H1 (cell line): ENCODE measurements at regions not wholly inside any gene's neighbourhood (a gene's known extent, or its start where the extent isn't known, plus 50 kb on each side); places are given as distances from the start of the nearest gene placed in this dataset.

ENCODE experiments used
- CTCF ChIA-PET: fragments of 300-600 bp; sonication (Branson Sonifier 250); formaldehyde crosslinking; loops from one replicate; lab custom pipeline; 2021; ENCODE audit not compliant: partially characterized antibody; lab: Charles Lee
- POLR2A ChIA-PET: fragments of 300-600 bp; sonication (Branson Sonifier 250); formaldehyde crosslinking; loops from one replicate; lab custom pipeline; 2021; ENCODE audit warnings: inconsistent platforms; ENCODE audit not compliant: partially characterized antibody; lab: Charles Lee
- DNase-seq, 2 experiments: peaks; one replicate each; pipeline versions ENCODE4 v3.0.0 to v3.0.0-alpha.2; 2010 to 2022; ENCODE audit warnings: low spot score in 2 of 2, low read depth in 1 of 2, mixed read lengths in 1 of 2
- FAIRE-seq: peaks from 2 replicates; lab custom pipeline; 2011; peaks lifted over from hg19 to GRCh38; lab: Jason Lieb, UNC
- H2AFZ ChIP-seq: 2 replicates; pipeline ENCODE4 v1.8.1; 2012; ENCODE audit warnings: low read length, inconsistent platforms
- H2AK5ac ChIP-seq: 2 replicates; pipeline ENCODE4 v1.6.1; 2013; ENCODE audit warnings: low read depth, low read length
- H2BK120ac ChIP-seq: replicated peaks from 2 replicates; pipeline ENCODE3; 2013; ENCODE audit warnings: low read depth, low read length, inconsistent platforms
- H2BK12ac ChIP-seq: 2 replicates; pipeline ENCODE4 v1.6.1; 2013; ENCODE audit warnings: low read depth, low read length
- H2BK15ac ChIP-seq: 2 replicates; pipeline ENCODE4 v1.6.1; 2013; ENCODE audit warnings: low read length
- H2BK20ac ChIP-seq: 2 replicates; pipeline ENCODE4 v1.6.1; 2013; ENCODE audit warnings: low read length
- H2BK5ac ChIP-seq: 2 replicates; pipeline ENCODE4 v1.6.1; 2013; ENCODE audit warnings: low read depth, low read length
- H3K14ac ChIP-seq: 2 replicates; pipeline ENCODE4 v1.6.1; 2013; ENCODE audit warnings: inconsistent platforms; ENCODE audit not compliant: insufficient read length
- H3K18ac ChIP-seq: 2 replicates; pipeline ENCODE4 v1.6.1; 2013; ENCODE audit warnings: low read length; ENCODE audit errors: extremely low read depth
- H3K23ac ChIP-seq: 2 replicates; pipeline ENCODE4 v1.6.1; 2013; ENCODE audit warnings: inconsistent platforms; ENCODE audit not compliant: insufficient read length
- H3K23me2 ChIP-seq: 2 replicates; pipeline ENCODE4 v1.6.1; 2013; ENCODE audit warnings: low read depth, low read length
- H3K27ac ChIP-seq: 2 replicates; pipeline ENCODE4 v1.6.1; 2011; ENCODE audit warnings: low read depth, low read length, inconsistent platforms
- H3K27me3 ChIP-seq, 4 experiments: replicated peaks in 1 of 4; 1 replicate in 1 of 4; 2 replicates in 3 of 4; pipeline versions ENCODE4 v1.6.1 to v1.8.1; 2011 to 2013; ENCODE audit warnings: low read length in 3 of 4, mild to moderate bottlenecking in 3 of 4, inconsistent platforms in 2 of 4, mixed read lengths in 2 of 4, moderate library complexity in 1 of 4; ENCODE audit not compliant: control insufficient read depth in 3 of 4, insufficient read depth in 3 of 4; ENCODE audit errors: extremely low read depth in 1 of 4
- H3K36me3 ChIP-seq, 4 experiments: 2 replicates each; pipeline versions ENCODE4 v1.6.1 to v1.8.1; 2011 to 2013; ENCODE audit warnings: mild to moderate bottlenecking in 4 of 4, low read length in 3 of 4, moderate library complexity in 2 of 4, control low read depth in 1 of 4, inconsistent platforms in 1 of 4; ENCODE audit not compliant: insufficient read depth in 4 of 4, control insufficient read depth in 2 of 4
- H3K4ac ChIP-seq: replicated peaks from 2 replicates; pipeline ENCODE3; 2013; ENCODE audit warnings: low read length, low read depth, mixed read lengths, inconsistent platforms; ENCODE audit not compliant: insufficient read length
- H3K4me1 ChIP-seq, 4 experiments: replicated peaks in 1 of 4; 1 replicate in 1 of 4; 2 replicates in 3 of 4; pipeline versions ENCODE4 v1.6.1 to v1.8.1; 2011 to 2013; ENCODE audit warnings: low read length in 3 of 4, inconsistent platforms in 2 of 4, mixed read lengths in 1 of 4; ENCODE audit not compliant: insufficient read depth in 4 of 4, control insufficient read depth in 3 of 4
- H3K4me2 ChIP-seq, 2 experiments: 2 replicates each; pipeline versions ENCODE4 v1.6.1 to v1.8.1; 2011 to 2013; ENCODE audit warnings: low read depth in 2 of 2, low read length in 2 of 2, control low read depth in 1 of 2, inconsistent platforms in 1 of 2, mild to moderate bottlenecking in 1 of 2; ENCODE audit not compliant: insufficient read depth in 1 of 2
- H3K4me3 ChIP-seq, 4 experiments: fragments of 200-600, 300-600 bp in 1 of 4; sonication (generic), shearing (Covaris generic), sonication (Bioruptor Twin) in 1 of 4; 2 replicates each; pipeline versions ENCODE4 v1.5.1 to v1.8.1; 2011 to 2016; ENCODE audit warnings: low read length in 4 of 4, low read depth in 3 of 4, control low read depth in 2 of 4, inconsistent platforms in 2 of 4, mild to moderate bottlenecking in 2 of 4, mixed read lengths in 1 of 4, moderate library complexity in 1 of 4; ENCODE audit not compliant: insufficient read depth in 2 of 4; ENCODE audit errors: extremely low read depth in 1 of 4
- H3K56ac ChIP-seq: replicated peaks from 2 replicates; pipeline ENCODE3; 2013; ENCODE audit warnings: low read depth, mild to moderate bottlenecking, mixed read lengths, low read length, inconsistent platforms; ENCODE audit not compliant: insufficient read length
- H3K79me1 ChIP-seq: 2 replicates; pipeline ENCODE4 v1.6.1; 2013; ENCODE audit warnings: low read depth, low read length, control low read depth
- H3K79me2 ChIP-seq, 2 experiments: 2 replicates each; pipeline versions ENCODE4 v1.6.1 to v1.8.1; 2012 to 2013; ENCODE audit warnings: low read length in 2 of 2, mild to moderate bottlenecking in 2 of 2, inconsistent platforms in 1 of 2; ENCODE audit not compliant: insufficient read depth in 2 of 2, control insufficient read depth in 1 of 2
- H3K9ac ChIP-seq, 4 experiments: replicated peaks in 1 of 4; 1 replicate in 1 of 4; 2 replicates in 3 of 4; pipeline versions ENCODE4 v1.6.1 to v1.8.1; 2011 to 2013; ENCODE audit warnings: low read depth in 3 of 4, low read length in 3 of 4, control low read depth in 2 of 4, mild to moderate bottlenecking in 2 of 4, moderate library complexity in 2 of 4, inconsistent platforms in 1 of 4; ENCODE audit errors: extremely low read depth in 1 of 4
- H3K9me3 ChIP-seq, 2 experiments: 2 replicates each; pipeline versions ENCODE4 v1.6.1 to v1.8.1; 2012 to 2013; ENCODE audit warnings: mild to moderate bottlenecking in 2 of 2, moderate library complexity in 2 of 2, control low read depth in 1 of 2, inconsistent platforms in 1 of 2, low read depth in 1 of 2, low read length in 1 of 2, mixed read lengths in 1 of 2; ENCODE audit not compliant: insufficient read depth in 2 of 2
- H4K20me1 ChIP-seq, 2 experiments: replicated peaks in 1 of 2; 2 replicates each; pipeline versions ENCODE3 to v1.8.1; 2011 to 2013; ENCODE audit warnings: inconsistent platforms in 2 of 2, low read length in 2 of 2, mild to moderate bottlenecking in 1 of 2; ENCODE audit not compliant: insufficient read depth in 2 of 2, control insufficient read depth in 1 of 2
- H4K5ac ChIP-seq: 2 replicates; pipeline ENCODE4 v1.6.1; 2013; ENCODE audit warnings: low read length, low read depth, mixed read lengths, inconsistent platforms; ENCODE audit not compliant: insufficient read length
- H4K8ac ChIP-seq: 2 replicates; pipeline ENCODE4 v1.8.0; 2013; ENCODE audit warnings: mild to moderate bottlenecking, moderate library complexity, low read length, inconsistent platforms; ENCODE audit not compliant: insufficient read depth; ENCODE audit errors: extremely low read depth
- H4K91ac ChIP-seq: replicated peaks from 2 replicates; pipeline ENCODE3; 2013; ENCODE audit warnings: low read length, mixed read lengths, inconsistent platforms; ENCODE audit not compliant: insufficient read length
- ASH2L ChIP-seq: fragments of 200-600, 300-600 bp; sonication (generic); IDR thresholded peaks from one replicate; pipeline ENCODE4 v1.7.1; 2017; ENCODE audit warnings: low read length
- BRCA1 ChIP-seq: IDR thresholded peaks from 2 replicates; pipeline ENCODE4 v1.6.1; 2012; ENCODE audit warnings: low read depth, low read length, improper control_type of control experiment
- JUN ChIP-seq: IDR thresholded peaks from 2 replicates; pipeline ENCODE4 v1.6.1; 2011; ENCODE audit warnings: low read depth, mild to moderate bottlenecking, improper control_type of control experiment, low read length
- SIN3A ChIP-seq, 2 experiments: IDR thresholded peaks in 1 of 2; conservative IDR thresholded peaks in 1 of 2; 2 replicates each; pipeline ENCODE4 v1.6.1; 2011 to 2012; ENCODE audit warnings: low read length in 2 of 2, improper control_type of control experiment in 1 of 2, low read depth in 1 of 2, mild to moderate bottlenecking in 1 of 2
- WGBS, 2 experiments: shearing (Covaris generic) in 1 of 2; methylation state at CpG; one replicate each; pipeline versions ENCODE4 v1.1.6 to v1.1.7; 2013 to 2015; ENCODE audit warnings: low lambda C conversion rate in 2 of 2, mixed read lengths in 2 of 2, inconsistent platforms in 1 of 2, low coverage in 1 of 2, missing lambda C conversion rate in 1 of 2; ENCODE audit not compliant: insufficient replicate concordance in 2 of 2, insufficient coverage in 1 of 2, insufficient read length in 1 of 2; ENCODE audit errors: extremely low coverage in 1 of 2, missing lambda C conversion rate in 1 of 2; 5-methylcytosine and 5-hydroxymethylcytosine counted together

DNA sequence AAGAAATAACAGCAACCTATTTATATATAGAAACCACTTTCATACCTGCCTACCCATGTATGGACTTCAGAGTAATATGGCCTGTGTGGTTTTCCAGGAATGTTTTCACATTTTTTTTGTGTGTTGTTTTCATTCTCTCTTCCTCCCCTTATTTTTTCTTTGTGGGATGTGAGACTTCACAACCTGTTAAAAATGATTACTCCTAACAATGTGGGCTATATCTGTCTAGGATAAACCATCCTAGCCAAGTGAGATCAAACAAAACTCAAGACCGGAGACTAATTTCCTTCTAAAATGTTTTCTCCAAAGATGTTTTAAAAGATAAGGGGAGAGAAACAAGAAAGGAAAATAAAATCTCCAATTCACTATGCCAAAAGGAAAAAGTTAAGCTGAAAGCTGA, 106.1 kb upstream of the DIPK2B start:
- H4K5ac ChIP-seq: no peak overlapping the region
- no peaks in the 10 kb centered on the region for H3K23me2 ChIP-seq
- H4K8ac ChIP-seq: no peak overlapping the region
- no peak overlapping the region for H4K91ac ChIP-seq
- H3K4me1 ChIP-seq: no peaks in the 10 kb centered on the region
- H3K9me3 ChIP-seq: no peaks in the 10 kb centered on the region
- ChIA-PET POLR2A (no interaction called here), CTCF (no interaction called here)
- no peak overlapping the region for H3K23ac ChIP-seq
- no peak overlapping the region for H3K4me2 ChIP-seq
- no peak overlapping the region for H3K9ac ChIP-seq
- H3K27me3 ChIP-seq: no peaks in the 10 kb centered on the region
- no peak overlapping the region for H2BK120ac ChIP-seq
- no peaks in the 10 kb centered on the region for H4K20me1 ChIP-seq
- no peaks in the 10 kb centered on the region for H3K79me2 ChIP-seq
- DNase-seq: no peak
- H3K36me3 ChIP-seq: no peaks in the 10 kb centered on the region
- no peak overlapping the region for H2BK5ac ChIP-seq
- H2BK12ac ChIP-seq: no peak overlapping the region
- H2AFZ ChIP-seq: no peak overlapping the region
- no peak overlapping the region for H3K18ac ChIP-seq
- H3K14ac ChIP-seq: no peak overlapping the region
- H2AK5ac ChIP-seq: no peak overlapping the region
- no peak overlapping the region for H3K4me3 ChIP-seq
- H3K79me1 ChIP-seq: no peaks in the 10 kb centered on the region
- no peak overlapping the region for H3K4ac ChIP-seq
- H2BK15ac ChIP-seq: no peak overlapping the region
- no peak overlapping the region for H2BK20ac ChIP-seq
- H3K56ac ChIP-seq: no peak overlapping the region
- TF ChIP-seq JUN (no peak), BRCA1 (no peak), ASH2L (no peak), SIN3A (conservative IDR thresholded peaks at IDR 0.05 in 1 of 2, IDR thresholded peaks at IDR 0.05 in 1 of 2; ENCODE audit: low read depth in 1 of 2, low read length in 2 of 2) (no peak)
- no peak overlapping the region for H3K27ac ChIP-seq
- FAIRE-seq: no peak
- WGBS, 2 experiments: 71% methylated on average over 1 of the region's 1 CpG; no CpG with 5 or more reads in 1 of the 2 experiments
